Fibroblast of skin of left biceps (primary cell): ENCODE measurements at regions not wholly inside any gene's neighbourhood (a gene's known extent, or its start where the extent isn't known, plus 50 kb on each side); places are given as distances from the start of the nearest gene placed in this dataset.

Experiments
- DNase-seq, 2 experiments: peaks; one replicate each; pipeline ENCODE4 v3.0.0-alpha.2; 2013; ENCODE audit warnings: low read depth in 2 of 2

GRCh38 chr2:17070711-17071110 lies 405.1 kb upstream of the CYRIA start:
- DNase-seq, result no peak

DNA sequence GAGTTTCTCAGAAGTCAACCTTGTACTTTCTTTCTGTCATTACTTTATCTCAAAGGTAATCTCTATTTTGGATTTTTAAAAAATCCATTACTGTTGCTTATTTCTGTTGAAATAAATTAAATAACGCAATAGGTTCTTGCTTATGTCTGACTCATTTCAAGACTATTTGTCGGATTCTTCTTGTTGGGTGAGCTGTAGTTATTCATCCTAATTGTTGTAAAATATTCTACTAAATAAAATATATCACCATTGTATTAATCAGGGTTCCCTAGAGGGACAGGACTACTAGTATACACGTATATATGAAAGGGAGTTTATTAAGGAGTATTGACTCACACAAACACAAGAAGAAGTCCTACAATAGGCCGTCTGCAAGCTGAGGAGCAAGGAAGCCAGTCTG lies 403.9 kb upstream of the CYRIA start:
- no peak for DNase-seq

DNA sequence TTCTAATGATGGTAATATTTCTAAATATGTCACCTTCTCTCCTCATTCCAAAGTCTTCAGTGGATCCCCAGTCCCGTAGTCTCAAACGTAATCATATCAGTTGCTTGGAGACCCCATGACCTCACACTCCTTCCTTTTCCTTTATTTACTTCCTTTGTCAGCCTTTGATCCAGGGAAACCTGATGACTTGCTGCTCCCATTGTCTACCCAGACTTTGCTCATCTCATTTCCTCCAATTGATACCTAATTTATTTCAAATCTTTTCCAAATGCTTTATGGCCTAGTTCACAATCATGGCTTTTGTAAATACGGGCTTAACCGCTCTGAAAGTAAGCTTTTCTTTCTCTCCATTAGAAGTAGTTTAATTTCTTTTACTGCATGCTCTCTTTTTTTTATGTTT lies 402.4 kb upstream of the CYRIA start:
- no peak for DNase-seq

- DNase-seq, result no peak
Measured at GRCh38 chr2:17065536-17065935, 399.9 kb upstream of the CYRIA start.

GRCh38 chr2:17061028-17061427 lies 395.4 kb upstream of the CYRIA start:
- DNase-seq, result no peak

GRCh38 chr2:17059458-17059857 lies 393.8 kb upstream of the CYRIA start:
- no peak for DNase-seq

DNA sequence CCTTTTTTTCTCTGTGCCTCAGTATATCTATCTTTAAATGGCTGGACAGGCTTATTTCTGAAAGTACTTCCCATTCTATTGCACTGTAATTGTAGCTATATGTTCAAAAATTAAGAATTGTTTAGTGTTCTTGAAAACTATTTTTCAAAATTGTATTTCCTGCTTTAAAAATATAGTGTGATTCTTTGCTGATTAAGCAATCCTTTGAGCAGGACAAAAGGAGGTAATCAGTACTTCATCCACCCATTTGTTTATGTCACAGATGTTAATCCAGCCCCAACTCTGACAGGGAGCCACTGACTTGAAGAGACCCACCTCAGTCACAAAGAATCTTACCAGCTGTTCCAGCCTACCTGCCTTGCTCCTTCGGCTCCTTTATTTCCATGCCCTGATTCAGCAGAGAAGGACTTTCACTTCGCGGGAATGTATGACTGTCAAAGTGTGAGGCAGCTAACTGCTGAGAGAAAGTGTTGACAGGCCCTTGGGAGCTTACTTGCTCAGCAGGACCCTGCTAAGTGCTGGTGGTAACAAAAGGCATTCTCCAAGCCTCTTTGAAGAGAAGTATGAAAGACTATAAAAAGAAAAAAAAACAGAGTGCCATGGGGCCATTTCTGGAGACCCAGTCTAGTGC lies 393.3 kb upstream of the CYRIA start:
- no peak for DNase-seq

GRCh38 chr2:17057109-17058017 lies 391.7 kb upstream of the CYRIA start:
- no peak for DNase-seq

DNA sequence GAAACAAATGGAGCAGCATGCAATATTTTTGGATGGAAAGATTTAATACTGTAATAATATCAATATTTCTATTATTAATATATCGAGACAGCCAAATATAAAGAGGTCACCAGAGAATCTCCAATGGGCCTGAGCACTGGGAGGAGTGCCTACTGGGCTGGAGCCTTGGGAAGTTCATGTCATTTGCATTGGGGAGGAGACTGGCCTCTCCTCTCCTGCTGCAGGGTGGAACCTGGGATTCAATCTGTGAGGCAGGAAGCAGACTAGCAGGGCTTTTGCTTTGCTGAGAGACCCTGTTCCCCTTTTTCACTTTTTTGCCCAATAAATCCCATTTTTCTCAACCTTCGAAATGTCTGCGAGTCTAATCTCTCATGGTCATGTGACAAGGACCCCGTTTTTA lies 390.6 kb upstream of the CYRIA start:
- DNase-seq, result no peak

DNA sequence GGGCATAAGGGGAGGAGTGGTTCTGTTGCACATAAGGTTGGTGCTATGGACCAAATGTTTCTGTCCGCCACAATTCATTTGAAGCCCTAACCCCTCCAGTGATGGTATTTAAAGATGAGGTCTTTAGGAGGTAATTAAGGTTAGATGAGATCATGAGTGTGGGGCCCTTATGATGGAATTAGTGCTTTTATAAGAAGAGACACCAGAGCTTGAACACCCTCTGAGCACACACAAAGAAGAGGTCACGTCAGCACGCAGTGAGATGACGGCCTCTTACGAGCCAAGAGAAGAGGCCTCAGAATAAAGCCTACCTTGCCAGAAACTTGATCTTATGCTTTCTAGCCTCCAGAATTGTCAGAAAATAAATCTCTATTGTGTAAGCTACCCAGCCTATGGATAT lies 386.4 kb upstream of the CYRIA start:
- DNase-seq, result no peak

- no peak for DNase-seq
Measured at GRCh38 chr2:17051538-17051937, 385.9 kb upstream of the CYRIA start.

GRCh38 chr2:17043173-17043572 lies 377.5 kb upstream of the CYRIA start:
- no peak for DNase-seq

DNA sequence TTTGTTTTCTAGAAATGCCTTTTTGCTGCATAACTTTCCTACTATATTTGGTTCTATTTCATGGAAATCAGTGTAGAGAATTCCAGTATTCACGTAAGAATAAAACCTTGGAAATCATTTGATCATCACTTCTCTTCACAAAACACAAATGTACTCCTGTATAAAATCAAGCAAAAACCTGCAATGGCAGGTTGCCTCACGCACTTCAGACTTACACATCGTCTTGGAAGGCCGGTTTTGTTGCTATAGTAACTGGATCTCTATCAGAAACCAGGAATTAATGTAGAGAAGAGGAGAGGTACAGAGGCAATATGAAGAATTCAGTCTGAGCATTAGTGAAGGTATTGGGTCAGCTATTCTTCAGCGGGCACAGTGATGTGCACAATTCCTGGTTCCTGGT lies 370.7 kb upstream of the CYRIA start:
- DNase-seq, result no peak

- no peak for DNase-seq
Measured at GRCh38 chr2:17035010-17035409, 369.4 kb upstream of the CYRIA start.

DNA sequence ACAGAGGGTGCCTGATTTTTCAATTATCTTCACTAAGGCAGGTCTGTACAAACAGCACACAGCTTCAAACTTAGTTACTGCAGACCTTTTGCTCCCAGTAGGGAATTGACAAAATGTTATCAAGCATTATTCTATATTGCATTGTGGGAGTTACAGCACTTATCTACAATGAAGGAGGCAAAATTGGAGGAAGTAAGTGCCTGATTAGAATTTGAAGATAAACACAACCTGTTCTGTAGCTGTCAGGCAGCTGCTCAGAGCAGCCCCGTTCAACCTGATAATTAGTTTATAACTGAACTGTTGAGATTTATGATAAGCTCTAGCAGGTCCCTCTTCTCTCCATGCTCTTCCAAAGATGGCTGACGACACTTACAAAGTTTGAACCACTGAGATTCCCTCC lies 364.4 kb upstream of the CYRIA start:
- DNase-seq, result no peak

DNA sequence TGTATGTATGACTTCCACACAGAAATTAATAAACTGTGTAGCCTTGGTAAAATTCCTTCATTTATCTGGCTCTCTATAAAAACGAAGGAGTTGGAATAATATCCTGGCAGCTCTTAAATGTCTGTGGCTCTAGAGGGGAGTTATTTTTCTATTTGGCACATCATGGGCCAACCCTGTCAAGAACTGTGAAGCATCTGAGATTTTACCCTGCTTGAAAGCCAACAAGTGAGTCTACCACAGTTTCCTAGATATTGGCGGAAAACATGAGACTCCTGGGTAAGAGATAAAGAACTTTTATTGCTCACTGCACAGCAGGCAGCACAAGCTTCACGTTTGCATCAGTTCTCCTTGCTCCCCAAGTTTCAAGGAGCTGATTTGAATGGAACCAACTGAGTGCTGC lies 346.7 kb upstream of the CYRIA start:
- no peak for DNase-seq

- no peak for DNase-seq
Measured at GRCh38 chr2:17010104-17010503, 344.5 kb upstream of the CYRIA start.

DNA sequence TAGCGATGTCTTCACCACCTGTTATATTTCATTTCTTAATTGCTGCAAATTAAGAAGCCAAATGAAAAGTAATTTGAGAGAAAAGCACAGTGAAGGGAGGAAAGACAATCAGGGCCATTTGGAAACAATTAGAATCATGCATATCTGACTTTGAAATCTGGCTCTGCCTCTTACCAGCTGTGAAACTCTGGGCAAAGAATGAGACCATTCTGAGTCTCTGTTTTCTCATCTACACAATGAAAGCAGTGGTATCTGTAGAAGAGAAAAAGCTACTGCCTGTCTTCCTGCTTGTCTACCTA lies 334.5 kb upstream of the CYRIA start:
- DNase-seq, result no peak

DNA sequence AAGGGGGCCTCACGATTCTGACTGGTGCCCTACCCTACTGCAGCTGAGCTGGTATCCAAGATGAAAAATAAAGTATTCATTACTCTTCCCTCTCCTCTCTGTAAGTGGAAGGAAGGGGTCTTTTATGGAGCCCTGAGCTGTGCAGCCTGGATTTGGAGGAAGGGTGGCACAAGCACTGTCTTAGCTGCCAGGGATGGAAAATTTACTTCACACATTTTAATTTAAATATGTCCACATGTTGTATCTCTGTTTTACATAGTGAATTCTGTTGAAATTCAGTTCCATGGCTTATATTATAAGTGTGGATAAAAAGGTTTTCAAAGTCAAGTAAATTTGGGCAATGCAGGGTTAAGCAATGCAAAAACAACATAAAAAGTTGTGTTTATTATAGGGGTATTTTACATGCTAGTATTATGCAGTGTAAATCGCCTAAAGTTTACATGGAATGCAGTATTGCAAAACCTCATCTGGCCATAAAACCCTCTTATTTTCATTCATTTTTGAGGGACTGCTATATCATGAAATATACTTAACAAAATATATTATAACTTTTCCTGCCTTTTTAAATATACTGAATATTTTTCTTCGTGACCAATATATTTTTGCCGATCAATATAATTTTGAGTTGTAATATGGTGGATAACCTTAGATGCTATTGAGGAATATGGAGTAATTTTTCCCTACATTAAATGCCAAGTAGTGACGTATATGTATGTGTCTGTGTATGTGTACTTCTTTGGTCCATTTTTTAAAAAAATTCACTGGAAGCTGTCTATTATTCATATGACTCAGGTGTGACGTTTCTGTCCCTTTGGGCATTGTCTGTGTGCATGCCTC lies 333.9 kb upstream of the CYRIA start:
- no peak for DNase-seq

- no peak for DNase-seq
Measured at GRCh38 chr2:16978301-16978700, 312.7 kb upstream of the CYRIA start.

GRCh38 chr2:16974688-16975087 lies 309.1 kb upstream of the CYRIA start:
- no peak for DNase-seq

DNA sequence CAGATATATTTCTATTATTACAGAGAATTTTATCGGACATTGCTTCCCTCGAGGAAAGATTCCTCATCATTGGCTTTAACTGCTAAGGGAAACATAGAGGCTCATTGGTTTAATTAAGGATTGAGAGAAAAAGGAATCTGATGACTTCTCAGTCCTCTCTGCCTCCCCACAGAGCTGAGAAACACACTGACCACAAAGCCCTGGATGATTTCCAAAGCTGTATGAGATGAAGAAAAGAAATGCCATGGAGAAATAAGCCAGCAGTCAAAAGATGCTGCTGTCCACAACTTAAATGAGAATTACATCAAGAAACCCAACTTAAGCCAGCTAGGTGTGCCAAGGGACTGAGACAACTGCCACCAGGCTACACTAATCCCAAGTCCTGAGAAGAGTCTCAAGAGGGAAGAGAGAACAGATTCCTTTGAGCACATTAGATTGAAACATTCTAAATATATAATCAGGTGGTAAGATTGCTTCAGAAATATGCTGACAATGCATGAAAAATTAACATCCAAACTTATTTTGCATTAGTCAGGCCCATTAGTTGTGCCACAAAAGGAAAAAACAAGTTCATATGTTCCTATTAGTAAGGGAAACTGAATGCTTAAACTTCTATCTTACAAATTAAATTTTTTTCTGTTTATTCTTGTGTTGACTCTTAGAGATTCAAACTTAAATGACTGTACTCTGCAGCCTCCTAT lies 308.1 kb upstream of the CYRIA start:
- DNase-seq, result peak; percentile 48 to 49
